GM18499 (cell line): ENCODE measurements at regions not wholly inside any gene's neighbourhood (a gene's known extent, or its start where the extent isn't known, plus 50 kb on each side); places are given as distances from the start of the nearest gene placed in this dataset.
"Not testable (repeated sequence)": the region's sequence is repeated elsewhere in the genome, so short reads cannot be mapped to it uniquely, and the experiment has no call there.

Experiments used
- ATAC-seq: cut with Tn5 transposase; IDR thresholded peaks from one replicate; pipeline ENCODE4 v1.9.1; 2021; ENCODE audit warnings: moderate number of reproducible peaks; ENCODE audit not compliant: insufficient read depth, unreplicated experiment

DNA sequence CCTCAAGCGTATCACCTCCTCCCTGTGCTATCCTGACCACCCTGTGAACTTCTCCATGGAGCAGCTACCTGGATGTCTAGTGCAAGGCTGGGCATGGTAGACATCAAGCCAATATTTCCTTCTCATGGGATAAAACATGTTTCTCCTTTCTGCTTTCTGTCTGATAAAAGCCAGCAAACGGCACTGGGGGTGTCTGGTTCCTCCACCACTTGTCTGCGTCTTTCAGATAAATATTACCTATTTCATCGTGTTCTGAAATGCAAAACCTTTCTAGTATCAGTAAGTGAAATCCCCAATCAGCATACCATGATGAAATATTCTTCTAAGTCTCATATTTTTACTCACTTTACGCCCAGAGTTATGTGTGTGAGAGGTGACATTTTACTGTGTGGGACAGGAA lies 340.2 kb downstream of the BCL2L11 start:
- ATAC-seq, result not testable (repeated sequence)

DNA sequence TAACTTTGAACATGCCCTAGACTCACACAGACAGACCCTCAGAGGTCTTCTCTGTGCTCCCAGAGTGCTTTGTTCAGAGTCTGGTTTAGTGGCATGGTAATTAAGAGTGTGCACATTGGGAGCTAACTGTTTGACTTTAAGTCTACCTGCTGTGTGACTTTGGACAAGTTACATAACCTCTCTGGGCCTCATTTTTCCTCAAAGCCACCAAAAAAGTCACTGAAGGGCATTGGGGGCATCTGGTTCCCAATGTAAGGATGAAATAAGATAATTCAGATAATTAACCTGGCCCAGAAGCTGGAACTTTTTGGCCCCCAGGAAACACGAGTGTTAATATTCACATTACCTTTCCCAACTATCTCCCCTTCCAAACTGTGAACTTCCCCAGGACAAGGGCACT lies 341.1 kb downstream of the BCL2L11 start:
- ATAC-seq, result not testable (repeated sequence)

DNA sequence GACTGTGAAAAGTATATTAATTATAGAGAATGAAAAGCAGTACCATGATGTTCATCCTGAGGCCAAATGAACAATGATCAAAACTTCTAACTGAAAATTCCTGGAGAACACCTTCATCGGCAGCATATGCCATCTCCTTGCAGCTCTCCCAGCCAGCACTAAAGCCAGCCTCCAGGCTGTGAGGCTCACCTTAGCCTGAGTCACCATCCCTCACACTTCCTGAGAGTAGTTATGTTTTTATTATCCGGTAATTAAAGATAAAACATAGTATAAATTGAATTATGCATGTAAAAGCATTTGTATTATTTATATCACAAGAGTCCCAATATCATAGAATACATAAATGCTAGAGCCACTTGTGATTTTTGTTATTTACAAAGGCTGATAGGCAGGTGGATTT lies 341.9 kb downstream of the BCL2L11 start:
- ATAC-seq, result not testable (repeated sequence)

DNA sequence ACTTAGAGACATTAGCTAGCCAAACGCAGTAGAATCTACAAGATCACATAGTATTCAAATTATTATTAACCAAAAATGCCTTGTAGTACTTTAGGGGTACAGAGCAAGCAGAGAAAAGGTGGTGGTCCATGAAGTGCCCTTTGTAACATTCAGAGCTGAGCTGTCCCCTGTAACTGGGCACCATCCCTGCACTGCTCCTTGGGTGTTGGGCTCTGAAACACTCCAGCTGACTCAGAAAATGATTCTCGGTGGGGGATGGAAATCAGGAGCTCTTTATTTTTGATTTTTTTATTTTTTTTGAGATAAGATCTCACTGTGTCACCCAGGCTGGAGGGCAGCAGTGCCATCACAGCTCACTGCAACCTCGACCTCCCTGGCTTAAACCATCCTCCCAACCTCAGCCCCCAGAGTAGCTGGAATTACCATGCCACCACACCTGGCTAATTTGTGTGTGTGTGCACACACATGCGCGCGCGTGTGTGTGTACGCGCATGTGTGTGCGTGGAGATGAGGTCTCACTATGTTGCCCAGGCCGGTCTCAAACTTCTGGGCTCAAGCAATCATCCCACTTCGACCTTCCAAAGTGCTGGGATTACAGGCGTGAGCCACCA lies 342.6 kb downstream of the BCL2L11 start:
- ATAC-seq, result not testable (repeated sequence)

DNA sequence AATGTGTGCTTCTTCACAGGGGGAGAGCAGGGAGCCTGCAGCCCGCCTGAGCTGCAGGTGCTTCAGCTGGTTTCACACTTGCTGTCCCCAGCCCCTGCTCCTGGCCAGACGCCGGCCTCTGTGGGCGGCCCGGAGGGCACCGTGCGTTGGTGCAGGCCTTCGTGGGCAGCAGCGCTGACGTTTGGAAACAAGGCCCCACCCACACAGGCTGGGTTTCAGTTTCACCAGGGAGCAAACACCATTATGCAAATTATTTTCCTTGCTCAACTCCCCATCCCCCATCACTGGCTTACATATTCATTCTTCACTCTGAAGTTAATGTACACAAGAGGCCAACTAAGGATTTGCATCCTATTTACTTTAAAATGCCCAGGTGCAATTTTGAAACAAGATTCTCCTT lies 343.2 kb downstream of the BCL2L11 start:
- peak; percentile 81 for ATAC-seq

DNA sequence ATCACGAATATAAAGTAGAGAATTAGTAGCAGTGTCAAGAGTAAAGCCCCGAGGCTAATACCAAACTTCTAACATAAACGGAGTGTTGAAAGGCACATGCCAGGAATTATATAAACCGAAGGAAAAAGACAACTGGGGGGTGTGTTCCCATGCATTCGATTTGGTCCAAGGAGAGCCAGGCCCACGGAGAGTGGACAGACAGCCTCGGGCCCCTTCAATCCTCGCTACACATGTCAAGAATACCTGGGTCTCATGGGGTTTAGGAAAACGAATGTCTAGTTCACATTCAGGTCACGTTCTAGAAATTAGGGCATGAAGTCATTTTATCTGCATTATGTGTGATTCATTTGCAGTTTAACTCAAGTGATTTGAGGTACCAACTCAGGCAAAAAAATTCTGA lies 343.7 kb downstream of the BCL2L11 start:
- ATAC-seq, result not testable (repeated sequence)

DNA sequence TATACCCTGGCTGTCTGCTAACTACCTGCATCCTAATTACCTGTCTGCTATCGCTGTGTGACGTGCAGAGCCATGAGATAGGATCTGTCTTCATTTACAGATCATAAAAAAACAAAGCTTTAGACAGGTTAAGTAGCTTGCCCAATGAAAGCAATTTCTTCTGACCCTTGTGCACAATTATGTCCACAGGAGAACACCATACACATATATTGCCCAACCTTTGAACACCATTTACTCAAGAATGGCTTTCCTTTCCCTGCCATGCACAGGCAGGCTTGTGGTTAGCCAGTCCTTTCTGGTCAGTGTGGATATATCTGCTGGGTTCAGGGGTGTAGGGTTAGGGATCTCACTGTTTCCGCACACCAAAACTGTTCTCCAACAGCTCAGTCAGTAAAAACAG lies 344.8 kb downstream of the BCL2L11 start:
- not testable (repeated sequence) for ATAC-seq

DNA sequence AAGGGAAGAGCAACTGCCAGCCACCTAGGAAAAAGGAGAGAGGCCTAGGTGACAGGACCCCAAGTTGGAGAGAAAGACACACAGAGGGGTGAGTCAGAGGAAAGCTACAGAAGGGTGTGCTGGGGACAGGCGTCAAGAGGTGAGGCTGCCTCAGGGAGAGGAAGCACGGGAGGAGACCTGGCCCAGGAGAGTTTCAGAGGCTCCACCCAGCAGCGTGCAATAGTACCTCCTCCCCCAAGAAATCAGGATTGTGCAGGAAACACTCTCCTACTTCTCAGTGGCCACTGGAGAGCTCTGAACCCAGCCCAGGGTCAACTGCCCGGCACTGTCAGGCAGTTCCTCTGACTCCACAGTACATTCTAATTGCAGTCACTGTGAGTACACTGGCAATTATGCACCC lies 346.0 kb downstream of the BCL2L11 start:
- not testable (repeated sequence) for ATAC-seq

DNA sequence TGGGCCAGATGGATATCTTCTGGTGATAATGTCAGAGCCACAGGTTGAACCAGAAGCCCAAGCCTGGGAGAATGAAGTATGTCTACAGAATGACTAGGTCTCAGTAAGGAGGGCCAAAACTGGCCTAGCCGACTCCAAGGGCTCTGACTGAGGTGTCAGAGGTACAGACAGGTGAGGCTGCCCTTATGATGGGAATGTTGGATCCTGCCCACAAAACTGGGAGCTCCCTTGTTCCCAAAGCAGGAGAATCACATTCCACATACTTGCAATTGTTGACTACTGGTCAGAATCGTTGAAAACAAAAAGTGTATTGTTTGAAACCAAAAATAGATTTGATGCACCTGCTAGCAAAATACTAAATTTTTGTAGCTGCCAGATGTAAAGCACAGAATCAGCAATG lies 350.2 kb downstream of the BCL2L11 start:
- ATAC-seq, result not testable (repeated sequence)

DNA sequence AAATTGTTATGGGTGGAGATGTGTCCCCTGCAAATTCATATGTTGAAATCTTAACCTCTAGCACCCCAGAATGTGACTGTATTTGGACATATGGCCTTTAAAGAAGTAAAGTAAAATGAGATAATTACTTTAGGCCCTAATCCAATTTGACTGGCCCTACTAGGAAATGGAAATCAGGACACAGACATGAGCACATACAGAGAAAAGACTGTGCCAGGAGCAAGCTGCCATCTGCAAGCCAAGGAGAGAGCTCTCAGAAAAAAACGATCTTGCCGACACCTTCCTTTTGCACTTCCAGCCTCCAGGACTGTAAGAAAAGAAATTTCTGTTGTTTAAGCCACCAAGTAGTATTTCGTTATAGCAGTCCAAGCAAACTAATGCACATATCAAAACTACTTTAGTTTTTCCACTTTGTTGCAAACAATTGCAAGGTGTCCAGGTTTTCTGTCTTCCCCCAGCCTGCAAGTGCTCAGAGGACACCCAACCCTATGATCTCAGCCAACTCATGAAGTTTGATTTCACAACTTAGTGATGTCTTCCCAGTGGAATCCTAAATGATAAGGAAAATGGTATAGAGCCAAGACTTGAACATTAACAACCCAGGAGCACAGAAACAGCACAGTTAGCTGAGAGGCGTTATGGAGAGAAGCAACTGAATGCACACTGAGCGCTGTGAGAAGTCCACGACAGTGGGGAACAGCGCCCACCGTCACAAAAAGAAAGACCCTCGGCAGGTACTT lies 351.2 kb downstream of the BCL2L11 start:
- not testable (repeated sequence) for ATAC-seq

DNA sequence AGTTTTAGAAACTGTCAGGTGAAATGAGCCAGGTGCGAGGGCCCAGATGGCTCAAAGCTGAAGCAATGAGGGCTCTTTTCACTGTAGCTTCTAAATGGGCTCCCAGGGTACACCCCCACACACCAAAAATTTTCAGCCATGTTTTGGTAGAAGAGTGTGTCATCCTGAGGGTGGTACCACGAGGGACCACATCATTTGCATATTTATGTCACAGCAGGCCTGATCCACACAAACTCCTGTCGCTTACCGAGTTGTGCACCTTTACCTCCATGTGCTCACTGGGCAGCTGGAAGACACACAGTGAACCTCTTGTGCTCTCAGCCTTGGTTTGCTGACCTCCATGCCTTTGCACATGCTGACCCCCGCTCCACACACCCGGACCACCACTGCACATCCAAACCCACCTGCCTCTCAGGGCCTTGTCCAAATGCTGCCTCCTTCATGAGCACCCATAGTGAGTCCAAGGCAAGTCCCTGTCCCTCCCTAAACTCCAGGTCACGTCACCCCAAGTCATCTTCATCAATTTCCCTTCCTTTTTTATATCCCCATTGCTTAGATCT lies 352.2 kb downstream of the BCL2L11 start:
- not testable (repeated sequence) for ATAC-seq

DNA sequence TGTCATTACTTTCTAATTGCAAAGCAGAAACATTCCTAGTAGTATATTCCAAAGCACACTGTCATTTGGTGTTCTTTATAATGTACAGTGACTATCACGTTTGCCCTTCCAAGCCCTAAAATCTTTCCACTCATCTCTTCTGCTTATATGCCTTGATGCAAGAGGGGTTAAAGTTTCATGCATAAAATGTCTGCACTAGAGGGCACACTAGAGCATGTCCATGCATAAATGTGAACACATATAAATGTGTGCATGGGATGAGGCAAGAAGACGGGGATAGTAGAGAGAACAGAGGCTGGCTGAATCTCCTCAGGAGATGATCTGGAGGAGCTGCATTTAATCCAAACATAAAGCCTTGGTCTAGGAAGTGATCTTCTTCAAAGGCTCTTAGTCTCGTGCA lies 352.8 kb downstream of the BCL2L11 start:
- not testable (repeated sequence) for ATAC-seq

DNA sequence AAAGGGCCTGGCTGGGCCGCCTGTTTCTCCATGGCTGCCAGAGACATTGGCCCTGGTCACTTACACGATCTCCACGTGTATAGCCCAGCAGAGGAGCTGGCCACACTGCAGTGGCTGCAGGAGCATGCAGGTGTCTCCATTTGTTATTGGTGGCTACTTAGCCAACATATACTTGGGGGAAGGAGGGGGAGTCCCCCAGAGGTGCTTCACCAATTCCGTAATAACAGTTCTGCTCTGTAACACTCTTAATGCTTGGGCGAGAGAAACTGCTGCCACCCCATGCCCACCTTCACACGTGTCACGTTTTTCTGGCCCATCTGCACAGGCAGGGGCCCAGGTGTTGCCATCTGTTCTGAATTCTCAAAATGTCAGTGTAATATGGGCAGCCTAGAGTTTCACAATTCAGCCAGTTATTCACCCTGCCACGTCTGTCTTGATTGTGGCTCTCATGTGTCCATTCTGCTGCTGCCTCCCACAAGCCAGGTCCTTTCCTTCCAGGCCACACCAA lies 353.5 kb downstream of the BCL2L11 start:
- not testable (repeated sequence) for ATAC-seq

DNA sequence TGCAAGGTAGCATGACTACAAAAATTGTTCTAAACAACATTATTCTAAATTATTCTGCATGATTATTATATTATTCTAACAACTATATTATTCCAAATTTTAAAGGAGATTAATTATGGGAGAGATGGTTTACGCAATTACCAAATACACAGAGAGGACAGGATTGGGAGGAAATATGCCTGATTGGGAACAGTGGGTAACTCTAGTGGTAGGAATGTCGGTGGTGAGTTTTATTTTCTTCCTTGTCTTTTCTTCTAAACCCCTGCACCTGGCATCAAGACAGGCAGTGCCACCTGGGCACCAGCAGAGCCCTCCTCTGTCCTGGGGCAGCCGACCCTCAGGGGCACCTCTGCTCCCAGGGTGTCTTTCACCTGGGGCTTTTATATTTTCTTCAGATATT lies 357.6 kb downstream of the BCL2L11 start:
- not testable (repeated sequence) for ATAC-seq

DNA sequence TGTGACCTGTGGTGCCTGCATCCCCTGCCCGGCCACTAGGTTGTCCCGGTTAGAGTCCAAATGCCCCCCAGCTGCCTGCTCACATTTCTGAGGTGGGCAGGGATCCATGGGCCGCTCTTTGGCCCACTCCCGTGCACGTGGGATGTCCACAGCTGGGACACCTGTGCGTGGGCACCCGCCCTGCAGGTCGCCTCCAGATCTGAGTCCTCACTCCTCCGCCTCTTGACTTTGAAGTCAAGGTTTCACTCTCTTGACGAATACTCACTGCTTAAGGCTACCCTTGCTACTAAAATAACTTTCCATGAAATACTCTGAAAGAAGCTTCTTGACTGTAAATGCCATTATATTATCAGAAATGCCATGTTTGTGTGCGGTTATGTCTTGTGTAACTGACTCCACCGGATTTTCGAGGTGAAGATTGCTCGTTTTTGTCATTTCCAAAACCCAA lies 358.2 kb downstream of the BCL2L11 start:
- ATAC-seq, result not testable (repeated sequence)

DNA sequence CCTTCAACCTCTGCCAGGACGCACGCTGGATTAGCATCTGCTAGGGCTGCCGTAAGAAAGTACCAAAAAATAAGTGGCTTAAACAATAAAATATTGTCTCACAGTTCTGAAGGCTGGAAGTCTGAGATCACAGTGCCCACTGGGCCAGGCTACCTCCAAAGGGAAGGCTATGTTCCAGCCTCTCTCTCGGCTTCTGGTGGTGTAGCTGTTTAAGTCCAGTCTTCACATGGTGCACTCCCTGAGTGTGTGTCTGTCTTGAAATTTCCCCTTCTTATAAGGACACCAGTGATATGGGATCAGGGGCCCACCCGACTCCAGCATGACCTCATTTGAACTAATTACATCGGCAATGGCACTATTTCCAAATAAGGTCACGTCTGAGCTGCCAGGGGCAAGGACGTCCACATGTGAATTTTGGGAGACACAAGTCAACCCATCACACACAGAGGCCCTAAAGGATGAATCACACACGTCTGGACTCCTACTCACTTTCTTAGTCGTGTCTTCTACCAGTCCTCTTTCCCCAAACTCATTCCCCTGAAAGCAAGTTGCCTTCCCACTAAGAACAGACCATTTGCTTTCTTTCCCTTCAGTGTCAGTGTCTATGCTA lies 359.4 kb downstream of the BCL2L11 start:
- not testable (repeated sequence) for ATAC-seq

DNA sequence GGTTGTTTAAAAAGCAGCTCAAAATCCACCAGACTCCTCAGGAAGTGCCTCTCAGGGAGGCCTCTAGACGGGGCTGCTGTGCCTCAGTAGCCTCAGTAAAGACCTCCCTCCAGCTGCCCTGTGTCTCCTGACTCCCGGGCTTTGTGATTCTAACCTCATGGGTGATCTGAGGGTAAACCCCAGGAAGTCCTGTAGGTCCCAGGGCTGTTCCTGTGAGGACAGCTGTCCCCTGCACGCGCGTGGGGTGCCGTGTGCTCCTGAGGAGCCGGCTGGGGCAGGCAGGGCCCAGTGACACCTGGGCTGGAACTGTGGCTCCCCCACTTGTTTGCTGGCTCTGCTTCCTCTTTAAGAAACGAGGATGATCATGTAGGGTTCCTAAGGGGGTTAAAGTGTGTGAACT lies 359.9 kb downstream of the BCL2L11 start:
- not testable (repeated sequence) for ATAC-seq

DNA sequence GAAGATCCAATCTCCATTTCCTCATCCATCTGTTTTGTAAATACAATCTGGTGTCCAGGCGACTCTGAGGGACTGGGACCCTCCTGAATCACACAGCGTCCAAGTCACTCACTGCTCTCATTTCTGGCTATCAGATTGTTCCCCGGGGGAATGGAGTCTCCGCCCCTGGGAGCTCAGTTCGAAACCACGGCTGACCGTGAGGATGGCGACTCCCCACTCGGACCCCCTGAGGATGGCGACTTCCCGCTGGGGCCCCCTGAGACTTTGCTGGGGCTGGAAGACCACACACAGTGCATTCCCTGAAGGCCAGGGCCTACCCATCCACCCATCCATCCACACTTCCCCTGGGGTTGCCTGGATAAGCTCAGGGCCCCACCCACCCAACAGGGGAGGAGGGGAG lies 360.5 kb downstream of the BCL2L11 start:
- ATAC-seq, result not testable (repeated sequence)

DNA sequence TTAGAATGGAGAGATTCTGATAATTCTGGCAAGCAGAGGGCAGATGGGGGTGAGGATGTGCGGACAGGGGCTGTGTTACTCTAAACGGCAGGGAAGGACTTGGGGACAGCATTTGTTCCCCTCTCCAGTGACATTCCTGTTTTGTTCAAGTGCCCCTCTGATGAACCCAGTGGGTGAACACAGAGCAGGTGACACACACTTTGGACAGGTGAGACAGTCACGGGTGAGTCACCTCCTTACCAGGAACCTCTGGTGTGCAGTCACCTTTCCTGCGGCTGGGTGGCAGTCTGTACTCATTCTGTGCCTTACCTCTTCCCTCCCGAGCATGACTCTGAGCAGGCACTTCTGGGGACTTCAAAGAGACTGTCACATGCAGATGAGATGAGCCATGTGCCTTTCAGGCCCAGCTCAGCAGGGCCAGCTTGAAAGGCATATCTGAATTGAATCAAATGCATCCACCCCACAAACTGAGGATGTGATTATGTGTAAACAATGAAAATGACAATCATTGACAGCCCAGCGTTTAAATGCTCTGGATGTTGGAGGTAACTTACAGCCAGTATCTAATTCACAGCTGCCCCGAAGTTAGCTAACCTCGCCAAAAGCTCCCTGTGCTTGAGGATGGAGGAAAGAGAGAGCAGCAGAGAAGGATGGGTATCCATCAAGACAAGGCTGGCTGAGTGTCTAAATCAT lies 362.4 kb downstream of the BCL2L11 start:
- ATAC-seq, result peak; percentile 87

DNA sequence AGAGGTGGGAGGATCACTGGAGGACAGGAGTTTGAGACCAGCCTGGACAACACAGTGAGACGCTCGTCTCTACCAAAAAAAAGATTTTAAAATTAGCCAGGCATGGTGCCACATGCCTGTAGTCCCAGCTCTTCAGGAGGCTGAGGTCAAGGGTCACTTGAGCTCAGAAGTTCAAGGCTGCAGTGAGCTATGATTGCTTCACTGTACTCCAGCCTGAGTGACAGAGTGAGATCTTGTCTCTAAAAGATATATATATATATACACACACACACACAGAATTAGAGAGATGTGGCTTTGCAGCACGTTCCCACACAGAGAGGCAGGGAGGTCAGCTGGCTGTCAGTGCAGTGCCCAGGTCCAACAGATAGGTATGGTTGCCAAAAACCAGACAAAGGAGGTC lies 363.4 kb downstream of the BCL2L11 start:
- not testable (repeated sequence) for ATAC-seq
